Stomach smooth muscle (tissue), 2 donors: ENCODE measurements at regions not wholly inside any gene's neighbourhood (a gene's known extent, or its start where the extent isn't known, plus 50 kb on each side); places are given as distances from the start of the nearest gene placed in this dataset.

ENCODE experiments used
- H3K27ac ChIP-seq: one replicate; pipeline ENCODE4 v1.7.0; 2013; ENCODE audit warnings: mild to moderate bottlenecking, low read length, inconsistent platforms
- H3K27me3 ChIP-seq, 2 donors: one replicate each; pipeline ENCODE4 v1.7.0; 2013; ENCODE audit warnings: low read length in 2 of 2; ENCODE audit not compliant: insufficient read depth in 2 of 2, control insufficient read depth in 1 of 2
- H3K36me3 ChIP-seq, 2 donors: one replicate each; pipeline ENCODE4 v1.7.0; 2013; ENCODE audit warnings: low read length in 2 of 2; ENCODE audit not compliant: control insufficient read depth in 2 of 2, insufficient read depth in 2 of 2
- H3K4me1 ChIP-seq: one replicate; pipeline ENCODE4 v1.7.0; 2013; ENCODE audit warnings: low read length; ENCODE audit not compliant: control insufficient read depth, insufficient read depth
- H3K4me3 ChIP-seq, 2 donors: one replicate each; pipeline ENCODE4 v1.7.0; 2013; ENCODE audit warnings: low read length in 2 of 2
- H3K9ac ChIP-seq, 2 donors: one replicate each; pipeline ENCODE4 v1.7.0; 2013; ENCODE audit warnings: low read length in 2 of 2, mild to moderate bottlenecking in 1 of 2
- H3K9me3 ChIP-seq, 2 donors: one replicate each; pipeline ENCODE4 v1.7.0; 2013; ENCODE audit warnings: low read length in 2 of 2; ENCODE audit not compliant: control insufficient read depth in 2 of 2
- donor health status: healthy.
- donor health status: Pancreatic carcinoma.

DNA sequence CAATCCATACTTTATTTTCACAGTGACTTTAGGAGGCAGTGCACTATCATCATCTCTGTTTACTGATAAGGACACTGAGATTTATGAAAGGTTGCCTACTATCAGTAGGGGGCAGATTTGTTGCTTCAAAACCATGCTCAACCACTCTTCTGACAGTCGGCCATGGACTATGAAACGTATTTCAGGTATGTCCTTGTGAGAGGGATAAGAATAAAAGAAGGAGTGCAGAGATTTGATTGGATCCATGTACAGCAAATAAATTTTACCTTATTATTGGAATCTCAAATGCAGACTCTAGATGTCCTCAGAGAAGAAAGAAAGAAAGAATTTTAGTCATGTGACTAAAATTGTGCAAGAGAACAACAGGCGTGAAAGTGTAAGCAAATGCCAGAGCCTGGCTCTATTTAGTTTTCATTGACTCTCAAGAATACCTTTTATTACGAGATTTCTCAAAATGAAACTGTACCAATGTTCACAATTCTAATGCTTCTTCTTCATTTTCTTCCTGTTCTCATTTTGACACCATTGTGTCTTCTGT is 296.6 kb upstream of the RASA1 start:
- Histone ChIP-seq H3K36me3 (no peaks in the 10 kb centered on the region), H3K27me3 (no peaks in the 10 kb centered on the region), H3K27ac (no peak overlapping the region), H3K9ac (no peak overlapping the region), H3K9me3 (no peaks in the 10 kb centered on the region), H3K4me3 (no peak overlapping the region), H3K4me1 (no peaks in the 10 kb centered on the region)

DNA sequence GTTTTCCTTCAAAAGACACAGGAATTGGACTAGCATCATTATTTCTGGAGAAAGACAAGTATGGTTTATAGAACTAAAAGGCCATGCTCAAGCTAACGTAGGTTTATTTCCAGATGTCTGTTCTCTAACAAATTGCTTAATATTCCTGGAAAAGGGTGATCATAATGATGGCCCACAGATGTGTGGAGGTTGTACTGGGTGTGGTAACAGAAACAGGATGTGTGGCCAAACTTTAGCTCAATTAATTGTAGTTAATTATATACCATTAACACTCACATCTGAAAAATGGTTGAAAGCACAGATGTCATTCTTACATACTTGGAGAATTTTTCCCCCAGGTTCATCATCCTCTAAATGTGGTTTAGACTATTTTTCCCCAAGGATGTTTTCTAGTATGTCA is 292.7 kb upstream of the RASA1 start:
- no peaks in the 10 kb centered on the region for H3K27me3 ChIP-seq
- H3K9me3 ChIP-seq: no peaks in the 10 kb centered on the region
- H3K4me1 ChIP-seq: no peaks in the 10 kb centered on the region
- H3K36me3 ChIP-seq: no peaks in the 10 kb centered on the region
- no peak overlapping the region for H3K9ac ChIP-seq
- no peak overlapping the region for H3K4me3 ChIP-seq
- H3K27ac ChIP-seq: no peak overlapping the region

DNA sequence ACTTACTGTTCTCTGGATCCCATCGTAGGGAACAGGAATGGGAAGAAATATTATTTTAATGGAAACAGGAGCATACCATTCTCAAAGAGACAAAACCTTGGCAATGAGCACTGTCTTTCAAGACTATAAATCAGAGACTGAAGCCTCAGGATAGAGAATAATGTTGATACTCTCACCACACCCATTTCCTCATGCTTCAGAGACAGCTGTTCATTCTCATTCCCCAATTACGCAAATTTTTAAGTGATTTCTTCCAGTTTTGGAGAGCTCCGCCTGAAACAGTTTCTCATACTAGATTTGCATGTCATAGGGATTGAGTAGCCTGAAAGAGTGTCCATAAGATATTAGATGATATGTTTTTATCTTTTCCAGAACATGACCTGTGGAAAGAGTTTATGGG is 290.5 kb upstream of the RASA1 start:
- no peak overlapping the region for H3K27ac ChIP-seq
- H3K9ac ChIP-seq: no peak overlapping the region
- no peak overlapping the region for H3K4me3 ChIP-seq
- H3K9me3 ChIP-seq: no peaks in the 10 kb centered on the region
- H3K36me3 ChIP-seq: no peaks in the 10 kb centered on the region
- H3K4me1 ChIP-seq: no peaks in the 10 kb centered on the region
- no peaks in the 10 kb centered on the region for H3K27me3 ChIP-seq

DNA sequence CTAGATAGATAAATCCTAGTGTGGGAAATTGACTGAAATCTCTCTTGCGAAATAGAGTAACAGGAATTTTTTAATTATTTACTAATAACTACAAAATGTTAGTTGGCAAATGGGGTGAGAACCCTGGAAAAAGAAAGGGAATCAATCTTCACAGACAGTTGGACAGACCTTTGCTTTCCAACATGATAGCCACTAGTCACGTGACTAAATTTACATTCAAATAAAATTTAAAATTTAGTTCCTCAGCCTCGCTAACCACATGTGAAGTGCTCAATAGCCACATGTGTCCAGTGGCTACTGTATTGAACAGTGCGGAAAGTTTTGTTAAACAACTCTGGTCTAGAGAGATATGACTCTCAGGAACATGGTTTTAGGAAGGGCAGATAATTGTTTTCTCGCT is 289.9 kb upstream of the RASA1 start:
- H3K4me3 ChIP-seq: no peak overlapping the region
- H3K4me1 ChIP-seq: no peaks in the 10 kb centered on the region
- no peaks in the 10 kb centered on the region for H3K27me3 ChIP-seq
- no peak overlapping the region for H3K27ac ChIP-seq
- no peak overlapping the region for H3K9ac ChIP-seq
- no peaks in the 10 kb centered on the region for H3K9me3 ChIP-seq
- H3K36me3 ChIP-seq: no peaks in the 10 kb centered on the region

DNA sequence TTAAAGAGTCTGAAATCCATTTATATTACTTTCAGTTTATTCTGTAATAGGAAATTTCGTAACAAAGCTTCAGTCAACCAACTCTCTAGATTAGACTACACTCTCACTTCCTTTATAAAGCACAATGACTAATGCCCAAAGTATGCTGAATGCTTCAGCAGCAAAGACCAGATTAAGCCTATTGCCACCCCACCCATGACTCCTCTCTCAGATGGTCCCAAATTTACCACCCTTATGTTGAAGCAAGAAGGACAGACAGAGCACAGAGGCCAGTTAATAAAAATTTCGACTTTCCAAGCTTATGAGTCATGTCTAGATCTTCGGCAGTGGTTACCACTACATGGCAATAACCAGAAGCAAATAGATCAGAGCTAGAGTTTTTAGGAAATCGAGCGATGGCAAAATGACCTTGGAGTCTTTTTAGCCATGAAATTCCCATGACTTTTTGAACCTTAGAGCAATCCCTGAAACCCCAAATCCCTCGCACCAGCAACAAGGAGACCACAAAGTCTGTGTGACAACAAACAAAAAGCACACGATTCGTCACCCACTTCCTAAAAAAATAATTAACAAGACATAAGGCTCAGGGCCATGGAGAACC is 287.8 kb upstream of the RASA1 start:
- Histone ChIP-seq H3K9ac (no peak overlapping the region), H3K27ac (no peak overlapping the region), H3K36me3 (no peaks in the 10 kb centered on the region), H3K4me3 (no peak overlapping the region), H3K27me3 (no peaks in the 10 kb centered on the region), H3K9me3 (no peaks in the 10 kb centered on the region), H3K4me1 (no peaks in the 10 kb centered on the region)

DNA sequence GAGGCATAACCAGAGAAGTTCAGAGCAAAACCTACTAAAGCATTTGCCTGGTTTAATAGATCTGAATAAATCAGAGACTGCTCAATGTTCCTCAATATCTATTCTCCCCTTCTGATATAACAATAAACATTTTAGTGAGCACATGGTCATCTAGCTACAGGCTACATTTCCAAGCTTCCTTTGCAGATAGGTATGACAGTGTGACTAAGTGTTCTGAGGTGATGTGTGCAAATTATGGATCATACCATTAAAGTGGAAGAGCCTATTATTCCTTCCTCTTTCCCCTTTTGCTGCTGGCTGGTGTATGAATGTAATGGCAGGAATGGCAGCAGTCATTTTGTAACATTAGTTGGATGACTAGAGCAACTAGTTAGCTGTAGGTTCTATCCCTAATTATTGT is 285.8 kb upstream of the RASA1 start:
- Histone ChIP-seq H3K27me3 (no peaks in the 10 kb centered on the region), H3K4me3 (no peak overlapping the region)

DNA sequence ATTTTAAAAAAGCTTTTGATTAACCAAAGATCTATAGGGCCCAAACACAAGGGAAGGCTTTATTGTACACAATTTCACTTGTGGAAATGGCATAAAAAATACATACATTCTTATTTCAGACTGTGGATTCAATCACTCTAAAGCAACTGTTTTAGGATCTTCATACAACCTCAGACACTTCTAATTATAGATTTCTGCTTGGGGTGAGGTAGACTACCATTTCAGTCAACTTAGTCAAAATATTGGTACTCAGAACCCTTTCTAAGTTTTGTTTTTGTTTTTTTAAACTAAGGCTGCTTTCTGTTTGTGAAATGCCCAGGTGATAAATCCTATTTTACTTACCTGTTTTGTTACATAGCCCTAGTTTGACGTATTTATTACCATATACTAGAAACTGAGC is 284.5 kb upstream of the RASA1 start:
- Histone ChIP-seq H3K4me1 (no peaks in the 10 kb centered on the region), H3K9ac (no peak overlapping the region), H3K27me3 (no peaks in the 10 kb centered on the region), H3K4me3 (no peak overlapping the region), H3K27ac (no peak overlapping the region), H3K36me3 (no peaks in the 10 kb centered on the region), H3K9me3 (no peaks in the 10 kb centered on the region)

More for the DNA sequence above, 285.8 kb upstream of the RASA1 start:
- no peaks in the 10 kb centered on the region for H3K4me1 ChIP-seq
- H3K27ac ChIP-seq: no peak overlapping the region
- no peak overlapping the region for H3K9ac ChIP-seq
- H3K9me3 ChIP-seq: no peaks in the 10 kb centered on the region
- no peaks in the 10 kb centered on the region for H3K36me3 ChIP-seq

DNA sequence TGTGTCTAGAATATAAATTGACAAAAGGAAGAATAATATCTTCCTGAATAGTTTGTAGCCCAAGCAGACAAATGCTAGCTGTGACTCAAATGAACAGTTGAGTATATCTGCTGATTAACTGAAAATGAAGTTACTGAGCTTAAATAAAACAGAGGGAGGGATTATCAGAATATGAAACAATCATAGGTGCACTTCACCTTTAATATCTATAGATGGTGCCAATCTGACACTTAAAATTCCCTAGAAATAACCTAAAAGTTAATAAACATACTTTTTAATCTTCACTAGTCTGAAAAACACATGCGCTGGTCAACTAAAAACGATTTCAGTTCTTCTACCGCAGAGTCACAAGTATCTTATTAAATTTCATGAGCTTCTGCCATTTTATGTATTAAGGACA is 280.8 kb upstream of the RASA1 start:
- Histone ChIP-seq H3K27ac (no peak overlapping the region), H3K4me1 (no peaks in the 10 kb centered on the region), H3K9me3 (no peaks in the 10 kb centered on the region), H3K4me3 (no peak overlapping the region), H3K27me3 (no peaks in the 10 kb centered on the region), H3K9ac (no peak overlapping the region), H3K36me3 (no peaks in the 10 kb centered on the region)

DNA sequence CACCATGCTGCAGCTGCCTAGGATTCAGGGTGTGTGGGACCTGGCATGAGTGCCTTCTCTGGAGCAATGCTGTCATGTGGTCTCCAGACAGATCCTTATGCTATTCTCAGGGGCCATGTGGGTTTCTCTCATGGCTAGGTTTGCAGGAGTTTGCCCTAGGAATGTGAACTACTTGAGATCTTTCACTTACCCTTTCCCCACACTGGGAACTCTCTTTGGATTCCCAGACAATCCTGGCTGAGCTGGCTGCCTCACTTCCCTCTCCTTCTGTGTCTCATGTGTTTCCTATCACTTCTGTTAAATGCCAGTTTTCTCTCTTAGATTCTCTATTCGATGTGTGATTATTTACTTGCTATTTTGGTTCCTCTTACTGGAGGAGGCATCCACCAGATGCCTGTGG is 270.2 kb upstream of the RASA1 start:
- Histone ChIP-seq H3K9me3 (peaks cover 0 to 2% of the 10 kb centered on the region in 2 donors), H3K9ac (no peak overlapping the region), H3K27me3 (no peaks in the 10 kb centered on the region), H3K27ac (no peak overlapping the region), H3K36me3 (no peaks in the 10 kb centered on the region), H3K4me3 (no peak overlapping the region), H3K4me1 (no peaks in the 10 kb centered on the region)

DNA sequence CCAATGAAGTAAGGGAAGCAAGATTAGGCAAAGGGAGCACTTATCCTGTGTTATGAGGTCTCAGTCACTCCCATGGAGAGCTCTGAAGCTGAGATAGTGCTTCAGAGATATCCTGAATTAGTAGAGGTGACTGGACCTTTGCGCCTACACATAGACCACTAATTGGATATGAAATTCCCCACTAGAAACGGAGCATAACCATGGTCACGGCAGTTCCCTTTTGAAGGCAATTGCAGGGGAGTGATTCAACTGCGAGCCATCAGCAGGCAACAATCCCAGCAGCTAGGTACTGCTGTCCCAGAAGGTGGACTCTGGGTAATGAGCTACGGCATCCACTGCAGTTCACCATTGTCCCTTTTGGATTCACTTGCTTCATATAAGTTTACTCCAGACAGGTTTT is 267.7 kb upstream of the RASA1 start:
- Histone ChIP-seq H3K9me3 (peaks cover 0 to 2% of the 10 kb centered on the region in 2 donors), H3K27me3 (no peaks in the 10 kb centered on the region), H3K9ac (no peak overlapping the region), H3K36me3 (no peaks in the 10 kb centered on the region), H3K27ac (no peak overlapping the region), H3K4me1 (no peaks in the 10 kb centered on the region), H3K4me3 (no peak overlapping the region)

DNA sequence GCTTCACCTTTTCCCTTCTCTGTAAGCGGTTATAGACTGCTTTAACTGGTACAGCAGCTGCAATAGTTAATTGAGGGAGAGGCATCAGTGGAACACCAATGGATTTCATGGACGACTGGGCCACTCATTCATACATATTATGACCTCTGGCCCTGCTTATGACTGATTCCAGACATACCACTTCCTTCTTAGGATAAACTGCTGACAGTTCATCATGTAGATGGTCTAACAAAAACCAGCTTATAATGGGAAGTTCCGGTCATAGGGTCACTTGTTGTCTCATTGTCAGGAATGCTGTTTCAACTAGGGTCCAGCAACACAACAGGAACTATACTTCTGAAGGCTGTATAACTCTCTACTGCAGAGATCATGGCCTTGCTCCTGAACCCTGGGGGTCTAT is 265.2 kb upstream of the RASA1 start:
- Histone ChIP-seq H3K27ac (no peak overlapping the region), H3K9ac (no peak overlapping the region), H3K4me1 (no peaks in the 10 kb centered on the region), H3K36me3 (no peaks in the 10 kb centered on the region), H3K27me3 (no peaks in the 10 kb centered on the region), H3K4me3 (no peak overlapping the region), H3K9me3 (no peaks in the 10 kb centered on the region)
